Lower lobe of right lung (tissue), 2 donors: ENCODE measurements at regions not wholly inside any gene's neighbourhood (a gene's known extent, or its start where the extent isn't known, plus 50 kb on each side); places are given as distances from the start of the nearest gene placed in this dataset.

Experiments used
- ATAC-seq, 2 donors: fragments of 200-7000 bp; cut with Tn5 transposase; one replicate each; pipeline ENCODE4 v1.9.1; 2020 to 2022; ENCODE audit warnings: mild to moderate bottlenecking in 2 of 2, moderate library complexity in 2 of 2
- DNase-seq: peaks from one replicate; pipeline ENCODE4 v3.0.0-alpha.2; 2020
- H3K27ac ChIP-seq: fragments of 200-600 bp; one replicate; pipeline ENCODE4 v1.8.0; 2022
- H3K27me3 ChIP-seq: fragments of 200-600 bp; one replicate; pipeline ENCODE4 v1.8.0; 2022; ENCODE audit warnings: low read depth
- H3K36me3 ChIP-seq: fragments of 200-600 bp; one replicate; pipeline ENCODE4 v1.8.0; 2022; ENCODE audit warnings: mild to moderate bottlenecking
- H3K4me1 ChIP-seq: fragments of 200-600 bp; one replicate; pipeline ENCODE4 v1.8.0; 2022
- H3K4me3 ChIP-seq: fragments of 200-600 bp; one replicate; pipeline ENCODE4 v1.8.0; 2022; ENCODE audit warnings: mild to moderate bottlenecking
- H3K9me3 ChIP-seq: fragments of 200-600 bp; one replicate; pipeline ENCODE4 v1.8.0; 2022
- CTCF ChIP-seq: fragments of 200-600 bp; IDR thresholded peaks from one replicate; pipeline ENCODE4 v1.8.0; 2022; ENCODE audit warnings: antibody characterized with exemption, mild to moderate bottlenecking
- intact Hi-C: fragments of 100-400 bp; cut with DNase I; formaldehyde crosslinking; loops from one replicate; pipeline ENCODE4 v1.11.0; 2022
- donor health status: DM: no; HTN: yes; CAD: no; lungs with severe emphysema.

GRCh38 chr4:180106997-180107396, 2136.2 kb upstream of the TENM3 start:
- Histone ChIP-seq H3K27me3 (no peaks in the 10 kb centered on the region), H3K4me3 (no peak overlapping the region), H3K4me1 (no peaks in the 10 kb centered on the region), H3K36me3 (no peaks in the 10 kb centered on the region), H3K27ac (no peak overlapping the region), H3K9me3 (no peaks in the 10 kb centered on the region)
- no peak for TF ChIP-seq CTCF
- ATAC-seq: no peak
- intact Hi-C loops: no loop called here
- DNase-seq: no peak

- no peak overlapping the region for H3K27ac ChIP-seq
- H3K27me3 ChIP-seq: no peaks in the 10 kb centered on the region
- TF ChIP-seq CTCF: no peak
Observed at GRCh38 chr4:180116840-180117239, 2126.4 kb upstream of the TENM3 start.

GRCh38 chr4:180120068-180120467, 2123.1 kb upstream of the TENM3 start:
- intact Hi-C loops: no loop called here

More at GRCh38 chr4:180116840-180117239, 2126.4 kb upstream of the TENM3 start:
- Histone ChIP-seq H3K4me1 (no peaks in the 10 kb centered on the region), H3K4me3 (no peak overlapping the region), H3K9me3 (no peaks in the 10 kb centered on the region), H3K36me3 (no peaks in the 10 kb centered on the region)
- intact Hi-C loops: no loop called here
- no peak for DNase-seq
- ATAC-seq: no peak

GRCh38 chr4:180134091-180134866, 2108.9 kb upstream of the TENM3 start:
- no peaks in the 10 kb centered on the region for H3K9me3 ChIP-seq
- H3K27ac ChIP-seq: no peak overlapping the region
- no peaks in the 10 kb centered on the region for H3K27me3 ChIP-seq
- no peak for TF ChIP-seq CTCF
- DNase-seq (no peak), ATAC-seq (peak in 1 of 2 donors; percentile 36)
- no peak overlapping the region for H3K4me3 ChIP-seq
- H3K36me3 ChIP-seq: no peaks in the 10 kb centered on the region
- intact Hi-C loops: no loop called here
- H3K4me1 ChIP-seq: no peaks in the 10 kb centered on the region

More at GRCh38 chr4:180120068-180120467, 2123.1 kb upstream of the TENM3 start:
- no peak for ATAC-seq
- Histone ChIP-seq H3K9me3 (no peaks in the 10 kb centered on the region), H3K36me3 (no peaks in the 10 kb centered on the region), H3K27me3 (no peaks in the 10 kb centered on the region), H3K4me1 (no peaks in the 10 kb centered on the region), H3K4me3 (no peak overlapping the region), H3K27ac (no peak overlapping the region)
- no peak for DNase-seq
- TF ChIP-seq CTCF: no peak

- DNase-seq (no peak), ATAC-seq (no peak)
- Histone ChIP-seq H3K4me1 (no peaks in the 10 kb centered on the region), H3K9me3 (no peaks in the 10 kb centered on the region), H3K27me3 (no peaks in the 10 kb centered on the region), H3K27ac (no peak overlapping the region), H3K36me3 (no peaks in the 10 kb centered on the region), H3K4me3 (no peak overlapping the region)
- TF ChIP-seq CTCF: no peak
- intact Hi-C loops: no loop called here
Observed at GRCh38 chr4:180141734-180142133, 2101.5 kb upstream of the TENM3 start.
